ENCODE measurements at regions not wholly inside any gene's neighbourhood (a gene's known extent, or its start where the extent isn't known, plus 50 kb on each side); places are given as distances from the start of the nearest gene placed in this dataset.

GRCh38 chr16:5541356-5541755 is 443.8 kb upstream of the EEF2KMT start:
- H2BK20ac ChIP-seq (ENCODE audit: low read depth, low read length), result no peak overlapping the region
- no peak overlapping the region for H4K91ac ChIP-seq (ENCODE audit: insufficient read depth, low read depth, low read length)
- no peak overlapping the region for H3K4me2 ChIP-seq (ENCODE audit: low read depth, low read length)
- no peaks in the 10 kb centered on the region for H3K9me1 ChIP-seq (ENCODE audit: insufficient read depth, low read length)
- no peak overlapping the region for H3K23ac ChIP-seq (ENCODE audit: low read depth, low read length)
- H3K4me1 ChIP-seq (ENCODE audit: control insufficient read depth, insufficient read depth, low read length), result no peaks in the 10 kb centered on the region
- no peak overlapping the region for H4K8ac ChIP-seq (ENCODE audit: low read depth in 2 of 2, low read length in 2 of 2)
- H3K79me1 ChIP-seq (ENCODE audit: low read depth in 1 of 2, low read length in 2 of 2), result no peaks in the 10 kb centered on the region
- H2BK120ac ChIP-seq (ENCODE audit: low read depth, low read length), result no peak overlapping the region
- no peak overlapping the region for H3K9ac ChIP-seq (ENCODE audit: low read depth, low read length)
- H2AK5ac ChIP-seq (ENCODE audit: low read depth, low read length), result no peak overlapping the region
- no peaks in the 10 kb centered on the region for H3K27me3 ChIP-seq (ENCODE audit: control insufficient read depth, insufficient read depth, low read length)
- no peak overlapping the region for H3K4me3 ChIP-seq (ENCODE audit: insufficient read depth, low read depth, low read length)
- no peak overlapping the region for H3K27ac ChIP-seq (ENCODE audit: insufficient read depth, low read length)
- H3K4ac ChIP-seq (ENCODE audit: low read depth, low read length), result no peak overlapping the region
- TF ChIP-seq BHLHE40 (IDR thresholded peaks at IDR 0.05; ENCODE audit: low read depth, low read length), result no peak
- TF ChIP-seq POLR2A (IDR thresholded peaks at IDR 0.05; ENCODE audit: low read depth, low read length), result no peak
- no peak for TF ChIP-seq RAD21 (IDR thresholded peaks at IDR 0.05; ENCODE audit: low read length)
- TF ChIP-seq, protein P1, sequence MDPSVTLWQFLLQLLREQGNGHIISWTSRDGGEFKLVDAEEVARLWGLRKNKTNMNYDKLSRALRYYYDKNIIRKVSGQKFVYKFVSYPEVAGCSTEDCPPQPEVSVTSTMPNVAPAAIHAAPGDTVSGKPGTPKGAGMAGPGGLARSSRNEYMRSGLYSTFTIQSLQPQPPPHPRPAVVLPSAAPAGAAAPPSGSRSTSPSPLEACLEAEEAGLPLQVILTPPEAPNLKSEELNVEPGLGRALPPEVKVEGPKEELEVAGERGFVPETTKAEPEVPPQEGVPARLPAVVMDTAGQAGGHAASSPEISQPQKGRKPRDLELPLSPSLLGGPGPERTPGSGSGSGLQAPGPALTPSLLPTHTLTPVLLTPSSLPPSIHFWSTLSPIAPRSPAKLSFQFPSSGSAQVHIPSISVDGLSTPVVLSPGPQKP (IDR thresholded peaks at IDR 0.05; ENCODE audit: borderline replicate concordance, low read depth, low read length), result no peak
- TF ChIP-seq MAZ (IDR thresholded peaks at IDR 0.05; ENCODE audit: borderline replicate concordance, low read depth, low read length), result no peak
- TF ChIP-seq RFX5 (IDR thresholded peaks at IDR 0.05; ENCODE audit: low read depth, low read length), result no peak
- no peak for TF ChIP-seq SMC3 (IDR thresholded peaks at IDR 0.05; ENCODE audit: low read depth, low read length)
- TF ChIP-seq FOS (IDR thresholded peaks at IDR 0.05; ENCODE audit: low read depth, low read length), result no peak
- TF ChIP-seq NFE2L2 (IDR thresholded peaks at IDR 0.05; ENCODE audit: low read depth, low read length), result no peak
- no peak overlapping the region for H3K14ac ChIP-seq (replicated peaks; ENCODE audit: low read depth, low read length)
- BruUV-seq (replicated peaks), result no TSS peak
- H2AK9ac ChIP-seq (replicated peaks; ENCODE audit: low read depth, low read length, poor library complexity), result no peak overlapping the region
- ChIA-PET CTCF (no interaction called here), POLR2A (ENCODE audit: unreplicated experiment) (no interaction called here)
- no peaks in the 10 kb centered on the region for H3K36me3 ChIP-seq (ENCODE audit: control insufficient read depth, insufficient read depth, low read length)
- dilution Hi-C loops (cut with HindIII; ENCODE audit: low sequenced_read_pairs, unreplicated experiment), result no loop called here
- no peak overlapping the region for H2AFZ ChIP-seq (replicated peaks; ENCODE audit: low read length, poor library complexity)
- intact Hi-C loops (cut with micrococcal nuclease), result no loop called here
- no peak overlapping the region for H4K5ac ChIP-seq (ENCODE audit: low read depth, low read length)
- no peak overlapping the region for H3K56ac ChIP-seq (ENCODE audit: extremely low read depth, insufficient read depth, low read length)
- ATAC-seq (ENCODE audit: low read depth), result no peak
- H3K18ac ChIP-seq (ENCODE audit: low read depth, low read length), result no peak overlapping the region
- no peak overlapping the region for H2BK5ac ChIP-seq (ENCODE audit: low read depth, low read length, poor library complexity, severe bottlenecking)
- peaks cover 7% of the 10 kb centered on the region for H3K9me3 ChIP-seq (ENCODE audit: control insufficient read depth, insufficient read depth, low read length)
- in situ Hi-C loops (cut with MboI; ENCODE audit: low sequenced_read_pairs), result no loop called here
- no peak overlapping the region for H2BK15ac ChIP-seq (ENCODE audit: low read depth, low read length)
- WGBS, 2 experiments (ENCODE audit: extremely low coverage in 2 of 2, insufficient read length in 1 of 2), result no CpG with 5 or more reads among the region's 3 CpGs
- no peaks in the 10 kb centered on the region for H4K20me1 ChIP-seq (ENCODE audit: insufficient read depth, low read length)
- no peak for DNase-seq
